Stimulated activated CD4-positive, alpha-beta T cell treated with anti-CD3 and anti-CD28 coated beads, Interleukin-1b, Interleukin-23, amount 100 ng/mL, for 4 hours (primary cell): ENCODE measurements at regions not wholly inside any gene's neighbourhood (a gene's known extent, or its start where the extent isn't known, plus 50 kb on each side); places are given as distances from the start of the nearest gene placed in this dataset.
"Not testable (repeated sequence)": the region's sequence is repeated elsewhere in the genome, so short reads cannot be mapped to it uniquely, and the experiment has no call there.

Experiments used
- DNase-seq, 2 donors: peaks; one replicate each; pipeline ENCODE4 v3.0.0-alpha.2; 2020; ENCODE audit warnings: low read depth in 2 of 2

GRCh38 chr7:86372262-86372661 is 271.4 kb upstream of the GRM3 start:
- DNase-seq, result no peak

GRCh38 chr7:86366946-86367345 is 276.8 kb upstream of the GRM3 start:
- DNase-seq, result no peak

DNA sequence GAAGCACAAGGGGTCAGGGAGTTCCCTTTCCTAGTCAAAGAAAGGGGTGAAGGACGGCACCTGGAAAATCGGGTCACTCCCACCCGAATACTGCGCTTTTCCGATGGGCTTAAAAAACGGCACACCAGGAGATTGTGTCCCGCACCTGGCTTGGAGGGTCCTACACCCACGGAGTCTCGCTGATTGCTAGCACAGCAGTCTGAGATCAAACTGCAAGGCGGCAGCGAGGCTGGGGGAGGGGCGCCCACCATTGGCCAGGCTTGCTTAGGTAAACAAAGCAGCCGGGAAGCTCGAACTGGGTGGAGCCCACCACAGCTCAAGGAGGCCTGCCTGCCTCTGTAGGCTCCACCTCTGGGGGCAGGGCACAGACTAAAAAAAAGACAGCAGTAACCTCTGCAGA is 303.3 kb upstream of the GRM3 start:
- not testable (repeated sequence) for DNase-seq

DNA sequence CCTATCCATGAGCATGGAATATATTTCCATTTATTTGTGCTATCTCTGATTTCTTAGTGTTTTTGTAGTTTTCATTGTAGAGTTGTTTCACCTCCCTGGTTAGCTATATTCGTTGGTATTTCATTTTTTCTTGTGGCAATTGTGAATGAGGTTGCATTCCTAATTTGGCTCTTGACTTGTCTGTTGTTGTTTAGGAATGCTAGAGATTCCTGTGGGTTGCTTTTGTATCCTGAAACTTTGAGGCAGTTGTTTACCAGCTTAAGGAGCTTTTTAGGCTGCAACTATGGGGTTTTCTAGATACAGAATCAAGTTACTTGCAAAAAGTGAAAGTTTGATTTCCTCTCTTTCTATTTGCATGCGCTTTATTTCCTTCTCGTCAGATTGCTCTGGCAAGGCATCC is 304.7 kb upstream of the GRM3 start:
- DNase-seq, result no peak

GRCh38 chr7:86328801-86329433 is 314.8 kb upstream of the GRM3 start:
- DNase-seq, result no peak

DNA sequence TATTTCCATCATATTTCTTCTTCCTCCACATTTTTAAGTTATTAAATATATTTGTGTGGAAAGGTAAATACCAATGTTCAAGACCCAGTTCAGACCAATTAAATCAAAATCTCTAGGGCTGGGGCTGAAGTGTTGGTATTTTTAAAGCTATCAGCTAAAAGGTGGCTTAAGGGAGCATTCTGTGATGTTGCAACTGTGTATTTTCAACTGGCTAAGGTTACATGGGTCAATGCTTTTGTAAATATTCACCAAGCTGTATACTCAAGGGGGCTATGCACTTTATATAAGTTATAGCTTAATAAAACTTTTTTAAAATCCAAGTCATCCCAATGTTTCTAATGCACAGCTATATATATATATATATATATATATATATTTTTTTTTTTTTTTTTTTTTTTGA is 316.9 kb upstream of the GRM3 start:
- DNase-seq, result no peak

DNA sequence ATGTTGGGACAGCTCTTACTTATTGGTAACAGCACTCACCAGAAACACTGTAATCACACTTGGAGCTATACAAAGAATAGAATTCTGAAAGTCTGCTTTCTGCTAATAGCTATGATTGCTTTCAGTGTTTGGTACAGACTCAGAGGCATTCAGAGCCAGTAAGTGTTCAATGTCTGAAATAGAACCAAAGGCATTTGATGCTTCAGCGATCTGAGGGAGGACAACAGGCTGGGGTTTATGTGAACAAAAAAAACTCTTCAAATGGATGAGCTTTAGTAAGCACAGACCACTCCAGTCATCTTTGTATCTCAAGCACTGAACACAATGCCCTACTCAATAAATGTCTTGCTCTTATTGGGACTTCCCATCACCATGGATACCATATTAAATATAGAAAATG is 322.8 kb upstream of the GRM3 start:
- DNase-seq, result no peak

GRCh38 chr7:86320341-86320740 is 323.4 kb upstream of the GRM3 start:
- DNase-seq, result no peak

GRCh38 chr7:86313842-86314241 is 329.9 kb upstream of the GRM3 start:
- DNase-seq, result no peak

- DNase-seq, result no peak
These were observed 342.4 kb upstream of the GRM3 start for GRCh38 chr7:86301301-86301700.

DNA sequence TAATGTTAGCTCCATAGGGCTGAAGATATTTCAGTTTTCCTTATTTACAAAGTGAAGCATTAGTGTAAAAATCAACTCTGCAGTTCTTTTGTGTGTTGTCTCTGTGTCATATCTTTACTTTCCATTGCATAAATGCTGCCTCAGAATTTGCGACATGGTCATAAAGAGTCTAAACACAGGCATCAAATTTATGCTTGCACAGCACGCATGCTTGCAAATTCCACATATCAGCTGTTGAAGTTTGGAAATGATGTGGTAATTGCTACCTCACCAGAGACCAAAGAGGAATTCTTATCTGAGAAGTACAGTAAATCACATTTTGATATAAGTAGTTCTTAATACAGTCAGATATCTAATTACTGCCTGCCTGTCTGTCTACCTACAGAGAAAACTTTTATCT is 348.2 kb upstream of the GRM3 start:
- no peak for DNase-seq

- no peak for DNase-seq
These were observed 361.6 kb upstream of the GRM3 start for GRCh38 chr7:86282014-86282682.

GRCh38 chr7:86280150-86280549 is 363.6 kb upstream of the GRM3 start:
- DNase-seq, result no peak

DNA sequence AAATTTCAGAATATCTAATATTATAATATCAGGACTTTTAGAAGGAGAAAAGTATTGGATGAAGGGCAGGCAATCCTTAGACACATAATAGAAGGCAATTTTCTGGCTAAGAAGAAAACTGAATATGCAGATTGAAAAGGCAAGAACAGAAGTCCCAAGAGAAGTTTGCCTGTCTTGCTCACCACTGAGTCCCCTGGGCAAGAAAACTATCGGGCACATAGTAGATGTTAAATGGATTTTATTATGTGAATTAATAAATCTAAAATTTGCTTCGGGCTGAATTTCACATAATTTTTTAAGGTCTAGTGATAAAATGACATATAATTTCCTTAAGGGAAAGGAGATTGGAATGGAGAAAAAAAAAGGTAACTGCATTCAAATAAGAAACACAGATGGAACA is 380.9 kb upstream of the GRM3 start:
- no peak for DNase-seq

- DNase-seq, result no peak
These were observed 385.8 kb upstream of the GRM3 start for GRCh38 chr7:86257894-86258293.

DNA sequence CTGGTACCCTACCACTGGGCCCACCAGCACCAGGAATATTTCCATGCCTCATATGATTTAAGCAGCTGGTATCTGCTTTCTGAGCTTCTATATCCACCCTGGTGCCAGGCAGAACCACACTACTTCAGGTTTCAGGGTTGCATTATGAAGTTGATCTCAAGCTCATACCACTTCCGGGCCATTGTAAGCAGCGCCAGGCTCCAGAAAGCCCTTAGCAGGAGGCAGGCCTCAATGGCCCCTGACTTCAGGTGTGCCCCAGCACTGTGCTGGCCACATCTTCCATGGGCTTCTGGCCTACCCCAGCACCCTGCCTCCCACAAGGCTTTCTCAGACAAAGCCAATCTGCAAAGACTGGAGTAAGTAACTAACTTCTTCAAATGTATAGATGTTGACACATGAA is 391.3 kb upstream of the GRM3 start:
- DNase-seq, result no peak

- DNase-seq, result no peak
These were observed 394.7 kb upstream of the GRM3 start for GRCh38 chr7:86248977-86249376.

- no peak for DNase-seq
These were observed 400.5 kb upstream of the GRM3 start for GRCh38 chr7:86243171-86243570.

GRCh38 chr7:86226191-86226590 is 417.5 kb upstream of the GRM3 start:
- no peak for DNase-seq

- no peak for DNase-seq
These were observed 420.9 kb upstream of the GRM3 start for GRCh38 chr7:86222806-86223205.

DNA sequence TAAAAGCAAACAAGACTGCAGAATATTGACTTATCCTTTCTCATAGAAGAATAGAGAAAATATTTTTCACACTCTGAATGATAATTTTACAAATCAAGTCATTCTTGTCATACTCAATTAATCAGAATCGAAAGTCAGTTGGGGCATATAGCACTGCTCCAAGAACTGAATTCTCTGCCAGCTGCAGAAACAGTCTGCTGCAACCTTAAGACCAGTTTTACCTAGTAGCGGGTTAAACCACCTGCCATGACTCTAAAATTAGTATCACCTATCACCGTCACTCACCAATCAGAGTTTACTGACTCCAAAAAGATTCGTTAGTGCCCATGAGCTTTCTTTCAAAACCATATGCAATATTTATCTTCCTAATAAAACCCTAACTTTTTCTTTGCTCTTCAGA is 429.0 kb upstream of the GRM3 start:
- DNase-seq, result no peak

DNA sequence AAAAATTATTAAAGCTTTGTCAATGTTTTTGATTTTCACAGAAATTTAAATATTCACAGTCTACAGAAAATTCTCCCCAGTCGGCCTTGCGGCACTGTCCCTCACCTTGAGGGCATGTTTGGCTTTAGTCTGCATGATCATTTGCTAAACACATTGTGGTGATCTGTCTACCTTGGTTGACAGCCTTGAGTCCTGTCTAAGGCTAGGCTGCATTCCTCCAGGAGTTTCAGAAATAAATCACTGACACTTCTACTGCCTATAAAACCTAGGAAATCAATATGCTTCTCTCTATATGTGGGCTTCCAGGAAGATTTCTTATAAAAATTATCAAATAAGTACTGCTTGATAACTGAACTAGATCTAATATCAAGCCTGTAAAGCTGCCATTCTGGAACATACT is 430.7 kb upstream of the GRM3 start:
- no peak for DNase-seq

DNA sequence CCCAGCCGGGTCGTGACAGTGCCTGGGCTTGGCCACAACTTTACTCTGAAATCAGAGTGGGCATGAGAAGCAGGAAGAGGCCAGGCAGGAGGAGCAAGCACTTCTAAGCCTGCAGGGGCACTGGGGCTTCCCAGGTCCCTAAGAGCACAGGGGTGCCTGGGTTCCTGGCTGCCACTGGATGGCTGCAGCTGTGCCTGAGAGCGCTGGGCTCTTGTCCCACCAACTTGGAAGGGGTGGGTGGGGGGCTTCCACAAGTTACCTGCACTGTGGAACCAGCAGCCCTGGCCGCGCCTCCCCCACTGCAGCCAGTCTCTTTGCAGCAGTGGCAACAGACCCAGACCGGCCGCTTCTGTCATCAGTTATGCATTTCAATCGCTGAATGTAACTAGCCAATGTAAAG is 434.7 kb upstream of the GRM3 start:
- no peak for DNase-seq

DNA sequence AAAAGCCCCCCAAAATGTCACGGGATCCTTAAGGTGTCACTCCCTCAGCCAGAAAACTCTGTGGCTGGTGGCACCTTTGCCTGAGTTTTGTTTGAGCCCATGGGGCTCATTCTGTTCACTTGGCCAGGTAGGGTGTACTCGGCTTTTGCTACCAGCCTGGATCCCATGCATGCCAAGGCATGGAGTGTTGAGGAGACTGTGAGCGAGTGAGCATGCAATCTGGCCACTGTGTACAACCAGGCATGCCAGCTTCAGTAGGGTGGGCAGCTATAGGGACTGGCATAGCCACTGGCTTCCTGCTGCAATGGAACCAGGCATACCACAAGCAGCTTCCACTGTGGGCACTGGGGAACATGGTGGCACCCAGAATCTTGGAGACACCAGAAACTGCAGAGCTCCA is 436.0 kb upstream of the GRM3 start:
- no peak for DNase-seq
